Tibial nerve (tissue), 4 donors: ENCODE measurements at regions not wholly inside any gene's neighbourhood (a gene's known extent, or its start where the extent isn't known, plus 50 kb on each side); places are given as distances from the start of the nearest gene placed in this dataset.

ENCODE experiments used
- CTCF ChIP-seq, 5 experiments: fragments of 200-600 bp in 3 of 5; fragments of 450-650 bp in 2 of 5; sonication (generic) in 3 of 5; IDR thresholded peaks; one replicate each; pipeline ENCODE4 v1.5.1; 2016 to 2019; ENCODE audit warnings: antibody characterized with exemption in 5 of 5, mild to moderate bottlenecking in 3 of 5, moderate library complexity in 2 of 5
- EP300 ChIP-seq, 2 donors: sonication (generic); formaldehyde crosslinking; IDR thresholded peaks; one replicate each; pipeline ENCODE4 v1.6.1; 2017; ENCODE audit warnings: antibody characterized with exemption in 2 of 2, mild to moderate bottlenecking in 1 of 2
- POLR2A ChIP-seq, 2 donors: fragments of 450-650 bp; IDR thresholded peaks; one replicate each; pipeline ENCODE4 v1.6.1; 2017; ENCODE audit warnings: antibody characterized with exemption in 2 of 2, mild to moderate bottlenecking in 2 of 2, moderate library complexity in 2 of 2

- TF ChIP-seq CTCF (IDR thresholded peaks at IDR 0.05) (no peak), POLR2A (IDR thresholded peaks at IDR 0.05) (no peak), EP300 (IDR thresholded peaks at IDR 0.05) (no peak)
Measured at GRCh38 chr20:60428651-60429050, 470.4 kb downstream of the CDH26 start.
